VCaP (cell line): ENCODE measurements at regions not wholly inside any gene's neighbourhood (a gene's known extent, or its start where the extent isn't known, plus 50 kb on each side); places are given as distances from the start of the nearest gene placed in this dataset.
A peak's percentile ranks its signal among the peaks of the same experiment; 100 is the strongest.

Source experiments
- H3K27ac ChIP-seq: fragments of 450-650 bp; 2 replicates; pipeline ENCODE4 v1.5.1; 2017
- CTCF ChIP-seq: fragments of 450-650 bp; conservative IDR thresholded peaks from 2 replicates; pipeline ENCODE4 v1.5.1; 2017; ENCODE audit warnings: mild to moderate bottlenecking, moderate library complexity

GRCh38 chr22:27349456-27349855 lies 452.1 kb downstream of the MN1 start:
- no peak overlapping the region for H3K27ac ChIP-seq
- no peak for TF ChIP-seq CTCF

- H3K27ac ChIP-seq: no peak overlapping the region
- TF ChIP-seq CTCF: no peak
Observed at GRCh38 chr22:27350306-27350705, 451.2 kb downstream of the MN1 start.

- no peak for TF ChIP-seq CTCF
- H3K27ac ChIP-seq: no peak overlapping the region
Observed at GRCh38 chr22:27352426-27352825, 449.1 kb downstream of the MN1 start.

GRCh38 chr22:27358096-27358870 lies 443.3 kb downstream of the MN1 start:
- TF ChIP-seq CTCF: no peak
- no peak overlapping the region for H3K27ac ChIP-seq

GRCh38 chr22:27370269-27370668 lies 431.3 kb downstream of the MN1 start:
- no peak for TF ChIP-seq CTCF
- no peak overlapping the region for H3K27ac ChIP-seq

- H3K27ac ChIP-seq: no peak overlapping the region
- TF ChIP-seq CTCF: no peak
Observed at GRCh38 chr22:27370987-27371386, 430.6 kb downstream of the MN1 start.

- no peak for TF ChIP-seq CTCF
- peak overlapping the region; percentile 57; the same call in 1 of the 2 replicates for H3K27ac ChIP-seq
Observed at GRCh38 chr22:27372364-27372763, 429.2 kb downstream of the MN1 start.
